Large intestine (tissue), 3 donors: ENCODE measurements at regions not wholly inside any gene's neighbourhood (a gene's known extent, or its start where the extent isn't known, plus 50 kb on each side); places are given as distances from the start of the nearest gene placed in this dataset.
"Not testable (repeated sequence)": the region's sequence is repeated elsewhere in the genome, so short reads cannot be mapped to it uniquely, and the experiment has no call there.

Source experiments
- DNase-seq, 2 donors: peaks; one replicate each; pipeline versions ENCODE4 v3.0.0 to v3.0.0-alpha.2; 2013
- H3K27ac ChIP-seq: one replicate; pipeline ENCODE4 v1.5.1; 2013; ENCODE audit warnings: low read length
- H3K27me3 ChIP-seq: 2 replicates; pipeline ENCODE4 v1.6.1; 2013; ENCODE audit warnings: low read length; ENCODE audit not compliant: control insufficient read depth, insufficient read depth
- H3K36me3 ChIP-seq: 2 replicates; pipeline ENCODE4 v1.6.1; 2013; ENCODE audit warnings: low read length; ENCODE audit not compliant: control insufficient read depth, insufficient read depth
- H3K4me1 ChIP-seq: one replicate; pipeline ENCODE4 v1.6.1; 2013; ENCODE audit warnings: low read length; ENCODE audit not compliant: control insufficient read depth, insufficient read depth
- H3K4me3 ChIP-seq: one replicate; pipeline ENCODE4 v1.5.1; 2013; ENCODE audit warnings: low read length
- H3K9me3 ChIP-seq: one replicate; pipeline ENCODE4 v1.6.1; 2013; ENCODE audit warnings: mild to moderate bottlenecking, low read depth, low read length, moderate library complexity; ENCODE audit not compliant: control insufficient read depth
- WGBS: methylation state at CpG from one replicate; pipeline ENCODE4 v1.1.5; 2013; ENCODE audit warnings: low lambda C conversion rate; ENCODE audit not compliant: insufficient coverage; 5-methylcytosine and 5-hydroxymethylcytosine counted together

- Histone ChIP-seq H3K27me3 (peaks cover 7% of the 10 kb centered on the region), H3K4me3 (no peak overlapping the region), H3K4me1 (no peaks in the 10 kb centered on the region), H3K36me3 (no peaks in the 10 kb centered on the region), H3K27ac (no peak overlapping the region), H3K9me3 (no peaks in the 10 kb centered on the region)
- no CpG with 5 or more reads among the region's 4 CpGs for WGBS
- no peak for DNase-seq
Observed at GRCh38 chr7:25738528-25738927, 413.5 kb upstream of the NFE2L3 start.

GRCh38 chr7:25739143-25739542 lies 412.9 kb upstream of the NFE2L3 start:
- Histone ChIP-seq H3K27me3 (peaks cover 4% of the 10 kb centered on the region), H3K36me3 (no peaks in the 10 kb centered on the region), H3K4me1 (no peaks in the 10 kb centered on the region), H3K4me3 (no peak overlapping the region), H3K27ac (no peak overlapping the region), H3K9me3 (no peaks in the 10 kb centered on the region)
- no peak for DNase-seq
- no CpG with 5 or more reads among the region's 2 CpGs for WGBS

- no peaks in the 10 kb centered on the region for H3K27me3 ChIP-seq
- WGBS, result no CpG with 5 or more reads among the region's 3 CpGs
- no peaks in the 10 kb centered on the region for H3K36me3 ChIP-seq
- H3K27ac ChIP-seq, result no peak overlapping the region
- no peak overlapping the region for H3K4me3 ChIP-seq
- H3K9me3 ChIP-seq, result no peaks in the 10 kb centered on the region
- no peak for DNase-seq
- no peaks in the 10 kb centered on the region for H3K4me1 ChIP-seq
Observed at GRCh38 chr7:25742316-25742715, 409.7 kb upstream of the NFE2L3 start.

- DNase-seq, result not testable (repeated sequence)
Observed at GRCh38 chr7:25743670-25744451, 408.1 kb upstream of the NFE2L3 start.

GRCh38 chr7:25750744-25751508 lies 401.1 kb upstream of the NFE2L3 start:
- Histone ChIP-seq H3K4me3 (no peak overlapping the region), H3K9me3 (no peaks in the 10 kb centered on the region), H3K27ac (peak overlapping the region; percentile 37), H3K4me1 (no peaks in the 10 kb centered on the region), H3K27me3 (peaks cover 6% of the 10 kb centered on the region), H3K36me3 (no peaks in the 10 kb centered on the region)
- 50% methylated on average over 4 of the region's 14 CpGs for WGBS
- DNase-seq, result peak in 1 of 2 donors; percentile 11

More at GRCh38 chr7:25743670-25744451, 408.1 kb upstream of the NFE2L3 start:
- H3K4me3 ChIP-seq, H3K36me3 ChIP-seq, H3K27ac ChIP-seq, H3K27me3 ChIP-seq, H3K9me3 ChIP-seq, H3K4me1 ChIP-seq: not testable (repeated sequence)
- 40% methylated on average over 1 of the region's 37 CpGs for WGBS

- WGBS, result 71% methylated on average over 1 of the region's 5 CpGs
- DNase-seq, result no peak
Observed at GRCh38 chr7:25752154-25752553, 399.8 kb upstream of the NFE2L3 start.

GRCh38 chr7:25752967-25753791 lies 398.8 kb upstream of the NFE2L3 start:
- peaks cover 6% of the 10 kb centered on the region for H3K27me3 ChIP-seq

More at GRCh38 chr7:25752154-25752553, 399.8 kb upstream of the NFE2L3 start:
- peak overlapping the region; percentile 43 for H3K27ac ChIP-seq
- H3K9me3 ChIP-seq, result no peaks in the 10 kb centered on the region
- peaks cover 6% of the 10 kb centered on the region for H3K27me3 ChIP-seq
- H3K36me3 ChIP-seq, result no peaks in the 10 kb centered on the region
- H3K4me3 ChIP-seq, result no peak overlapping the region
- H3K4me1 ChIP-seq, result no peaks in the 10 kb centered on the region

GRCh38 chr7:25753837-25754236 lies 398.2 kb upstream of the NFE2L3 start:
- no peak for DNase-seq
- no peaks in the 10 kb centered on the region for H3K9me3 ChIP-seq
- H3K27ac ChIP-seq, result no peak overlapping the region
- no peaks in the 10 kb centered on the region for H3K36me3 ChIP-seq
- WGBS, result no CpG with 5 or more reads among the region's 10 CpGs
- H3K27me3 ChIP-seq, result peaks cover 6% of the 10 kb centered on the region
- H3K4me3 ChIP-seq, result no peak overlapping the region
- no peaks in the 10 kb centered on the region for H3K4me1 ChIP-seq

More at GRCh38 chr7:25752967-25753791, 398.8 kb upstream of the NFE2L3 start:
- no peak for DNase-seq
- no peak overlapping the region for H3K4me3 ChIP-seq
- no peaks in the 10 kb centered on the region for H3K4me1 ChIP-seq
- no peak overlapping the region for H3K27ac ChIP-seq
- no CpG with 5 or more reads among the region's 16 CpGs for WGBS
- no peaks in the 10 kb centered on the region for H3K9me3 ChIP-seq
- no peaks in the 10 kb centered on the region for H3K36me3 ChIP-seq

- Histone ChIP-seq H3K36me3 (no peaks in the 10 kb centered on the region), H3K4me1 (no peaks in the 10 kb centered on the region), H3K27me3 (peaks cover 6% of the 10 kb centered on the region), H3K9me3 (no peaks in the 10 kb centered on the region), H3K4me3 (no peak overlapping the region), H3K27ac (no peak overlapping the region)
- WGBS, result no CpG with 5 or more reads among the region's 7 CpGs
- no peak for DNase-seq
Observed at GRCh38 chr7:25754333-25754732, 397.7 kb upstream of the NFE2L3 start.

- no peak for DNase-seq
- no peak overlapping the region for H3K27ac ChIP-seq
- H3K36me3 ChIP-seq, result no peaks in the 10 kb centered on the region
- no CpG with 5 or more reads among the region's 1 CpG for WGBS
- H3K4me3 ChIP-seq, result no peak overlapping the region
- no peaks in the 10 kb centered on the region for H3K9me3 ChIP-seq
- peaks cover 6% of the 10 kb centered on the region for H3K27me3 ChIP-seq
- H3K4me1 ChIP-seq, result no peaks in the 10 kb centered on the region
Observed at GRCh38 chr7:25754751-25755150, 397.2 kb upstream of the NFE2L3 start.
